GOT3 (cell line): ENCODE measurements at regions not wholly inside any gene's neighbourhood (a gene's known extent, or its start where the extent isn't known, plus 50 kb on each side); places are given as distances from the start of the nearest gene placed in this dataset.

ENCODE experiments used
- DNase-seq: peaks from one replicate; lab custom pipeline; 2025; ENCODE audit warnings: mixed read lengths; lab: John Stamatoyannopoulos, UW

- DNase-seq: no peak
These were observed 427.9 kb upstream of the B3GALT2 start for GRCh38 chr1:193614275-193614674.

- no peak for DNase-seq
These were observed 426.6 kb upstream of the B3GALT2 start for GRCh38 chr1:193613041-193613440.

- no peak for DNase-seq
These were observed 423.2 kb upstream of the B3GALT2 start for GRCh38 chr1:193609592-193609991.

- no peak for DNase-seq
These were observed 421.4 kb upstream of the B3GALT2 start for GRCh38 chr1:193607787-193608186.

- DNase-seq: no peak
These were observed 419.6 kb upstream of the B3GALT2 start for GRCh38 chr1:193606035-193606434.

GRCh38 chr1:193602705-193603104, 416.3 kb upstream of the B3GALT2 start:
- no peak for DNase-seq

GRCh38 chr1:193593147-193593885, 406.9 kb upstream of the B3GALT2 start:
- no peak for DNase-seq

GRCh38 chr1:193592317-193592716, 405.9 kb upstream of the B3GALT2 start:
- no peak for DNase-seq

GRCh38 chr1:193590102-193590501, 403.7 kb upstream of the B3GALT2 start:
- no peak for DNase-seq

GRCh38 chr1:193589597-193590040, 403.2 kb upstream of the B3GALT2 start:
- no peak for DNase-seq

- no peak for DNase-seq
These were observed 402.1 kb upstream of the B3GALT2 start for GRCh38 chr1:193588311-193589082.

GRCh38 chr1:193584731-193585239, 398.4 kb upstream of the B3GALT2 start:
- no peak for DNase-seq

- DNase-seq: no peak
These were observed 394.9 kb upstream of the B3GALT2 start for GRCh38 chr1:193581341-193581740.

- no peak for DNase-seq
These were observed 394.0 kb upstream of the B3GALT2 start for GRCh38 chr1:193580419-193580818.

- DNase-seq: no peak
These were observed 392.9 kb upstream of the B3GALT2 start for GRCh38 chr1:193579323-193579722.

GRCh38 chr1:193574913-193575312, 388.5 kb upstream of the B3GALT2 start:
- DNase-seq: no peak

- no peak for DNase-seq
These were observed 383.5 kb upstream of the B3GALT2 start for GRCh38 chr1:193569983-193570269.

GRCh38 chr1:193569096-193569982, 382.9 kb upstream of the B3GALT2 start:
- no peak for DNase-seq

- no peak for DNase-seq
These were observed 382.1 kb upstream of the B3GALT2 start for GRCh38 chr1:193568512-193568911.

- DNase-seq: no peak
These were observed 381.5 kb upstream of the B3GALT2 start for GRCh38 chr1:193567937-193568336.

- no peak for DNase-seq
These were observed 380.3 kb upstream of the B3GALT2 start for GRCh38 chr1:193566735-193567134.

GRCh38 chr1:193565971-193566577, 379.7 kb upstream of the B3GALT2 start:
- no peak for DNase-seq
